COLO829 (cell line): ENCODE measurements at regions not wholly inside any gene's neighbourhood (a gene's known extent, or its start where the extent isn't known, plus 50 kb on each side); places are given as distances from the start of the nearest gene placed in this dataset.
"Not testable (repeated sequence)": the region's sequence is repeated elsewhere in the genome, so short reads cannot be mapped to it uniquely, and the experiment has no call there.

ENCODE experiments used
- DNase-seq: peaks from one replicate; pipeline ENCODE4 v3.0.0; 2012; ENCODE audit warnings: low spot score

DNA sequence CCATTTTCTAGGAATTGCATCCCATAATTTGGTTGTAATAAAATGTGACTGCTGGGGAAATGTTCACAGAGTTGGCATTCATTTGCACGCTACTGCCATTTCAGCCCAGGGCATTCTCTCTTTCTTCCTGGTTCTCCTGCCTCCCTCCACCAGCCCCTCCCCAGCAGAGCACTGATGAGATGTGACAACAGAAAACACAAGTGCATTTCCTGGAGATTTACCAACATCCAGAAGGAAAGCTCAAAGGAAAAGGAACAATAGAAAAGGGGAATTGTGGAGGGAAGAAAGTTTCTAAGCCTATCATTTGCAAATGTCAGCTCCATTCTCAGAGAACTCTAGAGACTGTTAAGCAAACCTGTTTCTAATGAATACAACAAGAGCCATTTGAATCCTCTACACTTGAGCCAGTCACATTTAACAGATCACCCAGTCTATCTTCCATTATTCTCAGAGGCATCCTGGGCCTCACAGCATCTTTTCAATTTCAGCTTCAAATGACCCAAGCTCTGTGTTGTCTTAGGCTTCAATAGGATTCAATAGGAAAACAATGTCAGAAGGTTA lies 395.6 kb upstream of the PBX1 start:
- DNase-seq = no peak

- DNase-seq = no peak
Measured at GRCh38 chr1:164165466-164165865, 393.5 kb upstream of the PBX1 start.

GRCh38 chr1:164166454-164166853 lies 392.5 kb upstream of the PBX1 start:
- DNase-seq = not testable (repeated sequence)

DNA sequence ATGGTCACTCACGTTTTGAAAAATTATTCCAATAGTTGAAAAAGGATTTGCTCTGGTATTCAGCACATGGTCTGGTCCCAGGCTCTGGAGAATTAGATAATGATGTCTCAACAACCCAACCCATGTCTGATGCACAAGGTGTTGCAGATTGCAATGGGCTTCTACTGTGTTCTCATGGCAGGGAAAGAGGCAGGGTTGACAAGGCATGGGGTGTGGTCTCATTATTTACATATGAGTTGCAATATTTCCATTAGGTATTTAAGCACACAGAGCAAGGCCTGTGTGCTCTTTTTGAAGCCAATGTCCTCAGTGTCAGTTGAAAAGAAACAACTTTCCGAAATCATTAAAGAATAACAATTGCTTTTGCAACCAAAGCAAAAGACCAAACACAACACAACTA lies 381.9 kb upstream of the PBX1 start:
- DNase-seq = no peak

GRCh38 chr1:164180824-164181223 lies 378.2 kb upstream of the PBX1 start:
- DNase-seq = no peak

GRCh38 chr1:164183854-164184635 lies 374.9 kb upstream of the PBX1 start:
- no peak for DNase-seq

- no peak for DNase-seq
Measured at GRCh38 chr1:164186881-164187280, 372.1 kb upstream of the PBX1 start.

DNA sequence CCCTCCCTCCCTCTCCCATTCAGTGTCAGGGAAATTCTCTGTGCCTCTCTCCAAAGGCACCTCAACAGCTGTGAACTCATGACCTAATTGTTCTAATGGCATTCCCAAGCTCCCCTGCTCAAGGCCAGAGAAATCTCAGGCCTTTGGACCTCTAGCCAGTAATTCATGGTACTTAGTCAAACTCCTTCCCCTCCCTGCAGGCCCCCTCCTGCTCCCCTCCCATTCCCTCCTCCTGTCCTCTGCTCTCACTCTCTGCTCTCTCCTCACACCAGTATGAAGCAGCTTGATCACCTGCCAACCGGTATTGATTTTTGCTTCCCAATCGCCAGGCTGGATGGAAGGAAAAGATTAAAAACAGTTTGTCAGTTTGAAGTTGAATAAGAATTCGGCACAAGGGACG lies 370.5 kb upstream of the PBX1 start:
- DNase-seq = no peak

DNA sequence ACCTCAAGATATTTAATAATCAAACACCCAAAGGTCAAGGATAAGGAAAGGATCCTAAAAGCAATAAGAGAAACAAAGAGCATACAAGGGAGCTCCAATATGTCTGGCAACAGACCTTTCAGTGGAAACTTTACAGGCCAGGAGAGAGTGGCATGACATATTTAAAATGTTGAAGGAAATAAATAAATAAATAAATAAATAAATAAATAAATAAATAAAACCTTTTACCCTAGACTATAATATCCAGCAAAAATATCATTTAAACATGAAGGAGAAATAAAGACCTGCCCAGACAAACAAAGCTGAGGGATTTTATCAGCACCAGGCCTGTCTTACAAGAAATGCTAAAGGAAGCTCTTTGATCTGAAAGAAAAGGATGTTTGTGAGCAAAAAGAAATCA lies 367.8 kb upstream of the PBX1 start:
- no peak for DNase-seq

DNA sequence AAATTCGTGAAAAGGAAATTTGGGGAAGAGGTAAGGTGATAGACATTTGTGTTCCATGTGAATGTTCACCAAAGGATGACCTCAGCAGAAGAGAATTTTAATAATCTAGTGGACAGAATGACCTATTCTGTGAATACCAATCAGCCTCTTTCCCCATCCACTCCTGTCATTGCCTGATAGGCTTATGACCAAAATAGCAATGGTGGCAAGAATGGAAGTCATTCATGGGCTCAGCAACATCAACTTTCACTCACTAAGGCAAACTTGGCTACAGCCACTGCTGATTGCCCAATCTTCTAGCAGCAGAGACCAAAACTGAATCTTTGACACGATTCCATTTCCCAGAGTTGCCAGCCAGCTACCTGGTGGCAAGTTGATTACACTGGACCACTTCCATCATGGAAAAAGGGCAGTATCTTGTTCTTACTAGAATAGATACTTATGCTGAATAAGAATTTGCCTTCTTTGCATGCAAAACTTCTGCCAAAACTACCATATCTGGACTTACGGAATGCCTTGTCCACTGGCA lies 348.7 kb upstream of the PBX1 start:
- no peak for DNase-seq

- DNase-seq = no peak
Measured at GRCh38 chr1:164223378-164223777, 335.6 kb upstream of the PBX1 start.

DNA sequence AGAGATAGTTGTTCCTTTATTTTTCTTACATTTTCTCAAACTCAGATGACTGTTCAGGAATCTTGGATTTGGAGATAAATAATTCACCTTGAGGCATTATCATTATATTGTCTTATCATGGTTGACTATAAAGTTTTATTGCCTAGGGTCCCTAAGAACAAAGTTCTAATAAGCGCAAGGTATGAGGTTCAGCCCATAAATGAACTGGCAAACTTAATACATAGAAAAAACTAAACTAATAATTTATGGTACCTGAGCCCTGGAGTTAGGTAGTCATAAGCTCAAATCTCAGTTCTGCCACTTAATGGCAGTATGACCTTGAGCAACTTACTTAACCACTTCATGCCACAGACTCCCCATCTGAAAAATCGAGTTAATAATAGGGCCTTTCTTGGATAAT lies 334.0 kb upstream of the PBX1 start:
- no peak for DNase-seq

- DNase-seq = no peak
Measured at GRCh38 chr1:164226977-164227376, 332.0 kb upstream of the PBX1 start.

- DNase-seq = no peak
Measured at GRCh38 chr1:164228928-164229327, 330.1 kb upstream of the PBX1 start.

GRCh38 chr1:164233149-164233548 lies 325.8 kb upstream of the PBX1 start:
- DNase-seq = no peak

DNA sequence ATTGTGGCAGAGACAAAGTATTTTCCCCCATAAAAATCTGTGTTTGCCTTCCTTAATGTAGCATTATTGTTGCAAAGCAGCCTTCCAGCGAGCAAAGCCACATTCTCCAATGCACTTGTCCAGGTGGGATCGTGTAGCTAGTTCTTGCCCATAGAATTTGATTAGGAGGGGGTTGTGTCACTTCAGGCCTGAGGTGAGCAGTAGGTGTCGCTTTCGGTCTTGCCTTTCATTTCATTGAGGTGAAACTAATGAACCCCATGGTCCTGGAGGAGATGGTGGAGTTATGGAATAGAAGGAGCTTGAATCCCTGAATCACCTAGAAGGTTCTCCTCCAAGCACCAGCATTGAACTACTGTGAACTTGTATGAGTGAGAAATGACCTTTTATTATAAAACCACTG lies 318.9 kb upstream of the PBX1 start:
- DNase-seq = no peak

DNA sequence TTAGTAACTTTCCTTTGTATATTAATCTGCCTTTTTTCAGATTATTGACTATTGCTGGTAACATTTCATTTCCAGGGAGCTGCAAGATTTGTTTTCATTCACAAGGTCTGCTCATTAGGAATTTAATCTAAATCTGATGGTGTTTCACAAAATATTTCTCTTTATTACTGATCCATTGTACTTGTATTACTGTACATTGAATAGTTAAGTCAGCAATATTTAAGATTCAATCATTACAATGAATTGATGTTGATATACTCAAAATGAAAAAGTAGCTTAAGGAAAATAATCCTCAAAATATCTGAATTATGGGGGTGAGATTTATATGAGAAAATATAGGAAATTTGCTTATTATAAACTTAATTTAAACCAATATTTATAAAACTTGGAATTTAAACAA lies 308.6 kb upstream of the PBX1 start:
- DNase-seq = no peak

GRCh38 chr1:164256456-164256855 lies 302.5 kb upstream of the PBX1 start:
- DNase-seq = no peak

GRCh38 chr1:164261691-164262240 lies 297.2 kb upstream of the PBX1 start:
- no peak for DNase-seq

DNA sequence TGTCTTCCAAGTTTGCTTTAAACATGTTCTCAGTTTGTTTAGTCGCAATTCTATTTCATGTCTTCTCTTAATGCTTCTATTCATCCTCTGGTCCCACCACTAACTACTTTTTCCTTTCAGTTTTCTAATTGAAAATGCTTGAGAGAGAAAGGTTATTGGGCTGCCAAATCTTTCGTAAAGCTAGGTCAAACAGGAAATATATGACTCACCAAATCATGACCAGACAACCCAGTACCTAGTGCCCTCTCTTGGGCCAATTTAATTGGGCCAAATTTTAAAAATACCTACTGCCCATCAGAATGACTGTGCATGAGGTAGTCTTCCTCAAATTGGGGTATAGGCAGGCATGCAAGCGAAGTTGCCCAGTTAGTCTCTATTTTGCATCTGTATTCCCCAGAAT lies 295.4 kb upstream of the PBX1 start:
- no peak for DNase-seq

GRCh38 chr1:164265232-164265631 lies 293.8 kb upstream of the PBX1 start:
- DNase-seq = no peak

- DNase-seq = no peak
Measured at GRCh38 chr1:164272156-164272555, 286.8 kb upstream of the PBX1 start.

- DNase-seq = no peak
Measured at GRCh38 chr1:164296172-164296571, 262.8 kb upstream of the PBX1 start.

DNA sequence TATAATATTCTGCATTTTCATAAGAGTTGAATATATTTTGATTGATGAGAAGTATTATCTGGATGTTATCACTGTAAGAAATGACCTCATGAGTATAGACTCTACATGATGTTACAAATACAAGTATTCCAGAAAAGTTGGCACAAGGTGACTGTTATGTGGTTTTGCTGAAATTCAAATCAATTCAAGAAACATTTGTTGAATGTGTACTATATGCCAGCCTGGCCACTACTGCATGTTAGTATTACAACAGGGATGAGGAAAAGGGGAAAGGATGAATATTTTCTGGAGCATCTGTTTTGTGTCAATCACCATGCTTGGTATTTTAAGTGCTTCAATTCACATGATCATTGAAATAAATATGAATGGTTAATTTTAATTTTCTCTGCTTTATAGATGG lies 250.9 kb upstream of the PBX1 start:
- DNase-seq = no peak
